ENCODE measurements at regions not wholly inside any gene's neighbourhood (a gene's known extent, or its start where the extent isn't known, plus 50 kb on each side); places are given as distances from the start of the nearest gene placed in this dataset.

- no peak overlapping the region for H3K27ac ChIP-seq (ENCODE audit: poor library complexity, severe bottlenecking)
- no peak for TF ChIP-seq CTCF (IDR thresholded peaks at IDR 0.05; ENCODE audit: poor library complexity, severe bottlenecking)
- no peak for DNase-seq (ENCODE audit: low spot score)
- no peaks in the 10 kb centered on the region for H3K4me1 ChIP-seq (ENCODE audit: insufficient read depth, poor library complexity, severe bottlenecking)
- no peak overlapping the region for H3K4me3 ChIP-seq (ENCODE audit: severe bottlenecking)
- no peaks in the 10 kb centered on the region for H3K27me3 ChIP-seq (ENCODE audit: insufficient read depth, poor library complexity, severe bottlenecking)
- H3K36me3 ChIP-seq (ENCODE audit: low read depth), result no peaks in the 10 kb centered on the region
- no peaks in the 10 kb centered on the region for H3K9me3 ChIP-seq (ENCODE audit: severe bottlenecking)
- ATAC-seq (ENCODE audit: low read depth), result no peak
These were observed 171.1 kb upstream of the PROK2 start for GRCh38 chr3:71956069-71956340.

- DNase-seq (ENCODE audit: low spot score) (no peak), ATAC-seq (ENCODE audit: low read depth) (peak; percentile 55)
- no peaks in the 10 kb centered on the region for H3K4me1 ChIP-seq (ENCODE audit: insufficient read depth, poor library complexity, severe bottlenecking)
- no peaks in the 10 kb centered on the region for H3K27me3 ChIP-seq (ENCODE audit: insufficient read depth, poor library complexity, severe bottlenecking)
- peak; percentile 85 for TF ChIP-seq CTCF (IDR thresholded peaks at IDR 0.05; ENCODE audit: poor library complexity, severe bottlenecking)
- no peak overlapping the region for H3K4me3 ChIP-seq (ENCODE audit: severe bottlenecking)
- no peaks in the 10 kb centered on the region for H3K36me3 ChIP-seq (ENCODE audit: low read depth)
- no peaks in the 10 kb centered on the region for H3K9me3 ChIP-seq (ENCODE audit: severe bottlenecking)
- no peak overlapping the region for H3K27ac ChIP-seq (ENCODE audit: poor library complexity, severe bottlenecking)
These were observed 170.5 kb upstream of the PROK2 start for GRCh38 chr3:71955240-71956068.

DNA sequence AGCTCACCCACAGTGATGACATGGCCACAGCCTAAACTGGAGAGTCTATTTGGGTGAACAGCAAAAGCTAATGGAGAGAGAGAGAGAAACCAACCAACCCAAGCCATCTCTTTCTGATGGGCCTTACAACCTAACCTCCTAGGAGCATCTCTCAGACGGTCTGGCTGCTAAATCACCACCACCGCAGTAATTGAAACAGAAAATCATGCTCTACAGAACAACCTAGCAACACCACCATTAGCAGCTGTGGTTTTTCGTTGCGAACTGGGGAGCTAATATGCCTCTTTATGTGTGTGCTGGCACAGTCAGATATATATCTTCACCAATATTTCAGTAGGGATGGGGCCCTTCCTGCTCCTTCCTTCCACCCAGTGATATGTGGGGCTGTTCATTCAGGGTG, 166.9 kb upstream of the PROK2 start:
- Histone ChIP-seq H3K4me1 (ENCODE audit: insufficient read depth, poor library complexity, severe bottlenecking) (no peaks in the 10 kb centered on the region), H3K9me3 (ENCODE audit: severe bottlenecking) (no peaks in the 10 kb centered on the region), H3K27me3 (ENCODE audit: insufficient read depth, poor library complexity, severe bottlenecking) (no peaks in the 10 kb centered on the region), H3K4me3 (ENCODE audit: severe bottlenecking) (no peak overlapping the region), H3K27ac (ENCODE audit: poor library complexity, severe bottlenecking) (no peak overlapping the region), H3K36me3 (ENCODE audit: low read depth) (no peaks in the 10 kb centered on the region)
- no peak for ATAC-seq (ENCODE audit: low read depth)
- TF ChIP-seq CTCF (IDR thresholded peaks at IDR 0.05; ENCODE audit: poor library complexity, severe bottlenecking), result no peak
- no peak for DNase-seq (ENCODE audit: low spot score)

DNA sequence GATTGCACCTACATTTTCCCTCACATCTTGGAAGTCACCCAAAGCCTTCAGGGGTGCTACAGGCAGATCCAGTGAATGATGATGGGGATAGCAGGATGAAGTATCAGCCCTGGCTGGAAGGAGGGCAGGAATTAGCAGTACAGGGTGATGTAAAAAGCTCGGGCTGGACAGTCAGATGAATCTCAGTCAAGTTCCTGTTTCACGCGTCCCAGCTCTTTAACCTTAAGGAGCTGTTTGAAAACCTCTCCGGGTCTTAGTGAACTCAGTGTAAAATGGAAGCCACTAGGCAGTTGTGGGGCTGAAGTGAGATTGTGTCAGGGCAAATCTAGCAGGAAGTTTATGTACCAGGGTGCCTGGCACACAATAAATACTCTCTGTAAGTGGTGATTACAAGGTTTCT, 166.4 kb upstream of the PROK2 start:
- Histone ChIP-seq H3K27me3 (ENCODE audit: insufficient read depth, poor library complexity, severe bottlenecking) (no peaks in the 10 kb centered on the region), H3K9me3 (ENCODE audit: severe bottlenecking) (no peaks in the 10 kb centered on the region), H3K36me3 (ENCODE audit: low read depth) (no peaks in the 10 kb centered on the region), H3K27ac (ENCODE audit: poor library complexity, severe bottlenecking) (no peak overlapping the region), H3K4me3 (ENCODE audit: severe bottlenecking) (no peak overlapping the region), H3K4me1 (ENCODE audit: insufficient read depth, poor library complexity, severe bottlenecking) (no peaks in the 10 kb centered on the region)
- TF ChIP-seq CTCF (IDR thresholded peaks at IDR 0.05; ENCODE audit: poor library complexity, severe bottlenecking), result no peak
- ATAC-seq (ENCODE audit: low read depth), result no peak
- no peak for DNase-seq (ENCODE audit: low spot score)

DNA sequence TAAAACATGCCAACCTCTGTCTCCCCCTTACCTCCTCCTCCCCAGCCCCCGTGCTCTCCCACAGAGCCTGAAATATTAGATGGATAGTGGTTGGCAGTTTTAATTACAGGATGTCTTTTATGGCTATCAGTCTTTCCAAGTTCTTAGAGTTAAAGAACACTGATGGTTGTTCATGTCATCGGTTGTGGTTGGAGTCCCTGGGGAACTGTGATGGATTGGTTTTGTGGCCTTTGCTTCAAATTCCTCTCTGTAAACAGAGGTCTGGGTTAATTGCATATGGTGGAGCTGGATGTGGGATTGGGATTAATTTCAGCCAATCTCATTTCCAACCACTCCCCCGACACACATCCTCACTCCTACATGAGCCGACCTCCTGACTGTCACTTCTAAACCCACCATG, 164.5 kb upstream of the PROK2 start:
- Histone ChIP-seq H3K27me3 (ENCODE audit: insufficient read depth, poor library complexity, severe bottlenecking) (no peaks in the 10 kb centered on the region), H3K36me3 (ENCODE audit: low read depth) (no peaks in the 10 kb centered on the region), H3K27ac (ENCODE audit: poor library complexity, severe bottlenecking) (no peak overlapping the region), H3K4me3 (ENCODE audit: severe bottlenecking) (no peak overlapping the region), H3K4me1 (ENCODE audit: insufficient read depth, poor library complexity, severe bottlenecking) (no peaks in the 10 kb centered on the region), H3K9me3 (ENCODE audit: severe bottlenecking) (no peaks in the 10 kb centered on the region)
- TF ChIP-seq CTCF (IDR thresholded peaks at IDR 0.05; ENCODE audit: poor library complexity, severe bottlenecking), result no peak
- no peak for ATAC-seq (ENCODE audit: low read depth)
- DNase-seq (ENCODE audit: low spot score), result no peak
